ENCODE measurements at regions not wholly inside any gene's neighbourhood (a gene's known extent, or its start where the extent isn't known, plus 50 kb on each side); places are given as distances from the start of the nearest gene placed in this dataset.

DNA sequence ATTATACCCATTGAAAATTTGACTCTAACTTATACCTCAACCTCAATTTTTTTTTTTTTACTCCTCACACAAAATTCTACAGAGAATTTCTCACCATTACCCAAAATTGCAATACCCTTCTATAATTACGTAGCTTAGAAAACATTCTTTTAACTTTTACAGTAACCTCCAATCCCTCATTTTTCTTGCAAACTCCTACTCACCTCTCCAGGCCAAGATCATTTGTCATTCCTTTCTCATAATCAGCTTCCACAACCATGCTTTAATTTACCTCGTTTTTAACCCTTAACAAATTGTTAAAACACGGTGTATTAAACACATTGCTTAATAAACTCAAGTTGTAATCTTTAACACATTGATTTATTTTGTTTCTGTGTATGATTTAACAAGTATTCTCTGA, 289.7 kb upstream of the TRAM1L1 start:
- no peak overlapping the region for H3K4me3 ChIP-seq
- no peaks in the 10 kb centered on the region for H3K4me1 ChIP-seq
- TF ChIP-seq CTCF (IDR thresholded peaks at IDR 0.05), result no peak
- H3K27ac ChIP-seq, result no peak overlapping the region
- no peaks in the 10 kb centered on the region for H3K36me3 ChIP-seq
- intact Hi-C loops (cut with DNase I), result no loop called here
- ATAC-seq (no peak), DNase-seq (no peak)
- H3K9me3 ChIP-seq, result no peaks in the 10 kb centered on the region
- H3K27me3 ChIP-seq, result no peaks in the 10 kb centered on the region

GRCh38 chr4:117376692-117377091, 291.3 kb upstream of the TRAM1L1 start:
- no peaks in the 10 kb centered on the region for H3K9me3 ChIP-seq
- H3K4me1 ChIP-seq, result no peaks in the 10 kb centered on the region
- H3K27me3 ChIP-seq, result no peaks in the 10 kb centered on the region
- ATAC-seq (no peak), DNase-seq (no peak)
- H3K36me3 ChIP-seq, result no peaks in the 10 kb centered on the region
- intact Hi-C loops (cut with DNase I), result no loop called here
- no peak for TF ChIP-seq CTCF (IDR thresholded peaks at IDR 0.05)
- no peak overlapping the region for H3K4me3 ChIP-seq
- H3K27ac ChIP-seq, result no peak overlapping the region

DNA sequence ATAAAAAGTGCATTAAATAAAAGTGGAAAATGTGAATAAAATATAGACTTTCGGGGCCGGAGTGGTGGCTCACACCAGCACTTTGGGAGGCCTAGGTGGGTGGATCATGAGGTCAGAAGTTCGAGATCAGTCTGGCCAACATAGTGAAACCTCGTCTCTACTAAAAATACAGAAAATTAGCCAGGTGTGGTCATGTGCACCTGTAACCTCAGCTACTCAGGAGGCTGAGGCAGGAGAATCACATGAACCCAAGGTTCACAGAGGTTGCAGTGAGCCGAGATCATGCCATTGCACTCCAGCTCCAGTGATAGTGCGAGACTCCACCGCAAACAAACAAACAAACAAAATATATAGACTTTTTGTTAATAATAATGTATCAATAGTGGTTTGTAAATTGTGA, 293.6 kb upstream of the TRAM1L1 start:
- Histone ChIP-seq H3K36me3 (no peaks in the 10 kb centered on the region), H3K27ac (no peak overlapping the region), H3K4me3 (no peak overlapping the region), H3K4me1 (no peaks in the 10 kb centered on the region), H3K9me3 (no peaks in the 10 kb centered on the region), H3K27me3 (no peaks in the 10 kb centered on the region)
- TF ChIP-seq CTCF (IDR thresholded peaks at IDR 0.05), result no peak
- DNase-seq (peak in 1 of 4 donors; percentile 4), ATAC-seq (no peak)
- intact Hi-C loops (cut with DNase I), result no loop called here

DNA sequence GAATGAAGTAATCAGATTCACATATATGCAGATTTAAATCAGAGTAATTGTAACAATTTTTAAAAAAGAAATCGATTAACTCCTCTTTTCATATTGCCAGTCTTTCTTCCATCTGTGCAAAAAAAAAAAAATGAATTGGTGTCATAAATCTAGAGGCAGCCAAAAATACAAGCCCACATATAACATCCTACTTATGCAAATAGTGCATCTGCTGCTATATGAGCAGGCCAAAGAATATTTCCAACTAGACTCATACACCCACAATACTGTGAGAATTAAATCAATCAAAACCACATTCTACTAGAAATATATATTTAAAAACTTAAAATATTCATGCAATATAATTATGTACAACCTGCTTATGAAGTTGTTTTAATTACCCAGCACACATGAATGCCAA, 298.1 kb upstream of the TRAM1L1 start:
- intact Hi-C loops (cut with DNase I), result no loop called here
- no peaks in the 10 kb centered on the region for H3K36me3 ChIP-seq
- TF ChIP-seq CTCF (IDR thresholded peaks at IDR 0.05), result no peak
- no peaks in the 10 kb centered on the region for H3K9me3 ChIP-seq
- no peak overlapping the region for H3K27ac ChIP-seq
- ATAC-seq (no peak), DNase-seq (no peak)
- no peaks in the 10 kb centered on the region for H3K4me1 ChIP-seq
- H3K27me3 ChIP-seq, result no peaks in the 10 kb centered on the region
- no peak overlapping the region for H3K4me3 ChIP-seq

DNA sequence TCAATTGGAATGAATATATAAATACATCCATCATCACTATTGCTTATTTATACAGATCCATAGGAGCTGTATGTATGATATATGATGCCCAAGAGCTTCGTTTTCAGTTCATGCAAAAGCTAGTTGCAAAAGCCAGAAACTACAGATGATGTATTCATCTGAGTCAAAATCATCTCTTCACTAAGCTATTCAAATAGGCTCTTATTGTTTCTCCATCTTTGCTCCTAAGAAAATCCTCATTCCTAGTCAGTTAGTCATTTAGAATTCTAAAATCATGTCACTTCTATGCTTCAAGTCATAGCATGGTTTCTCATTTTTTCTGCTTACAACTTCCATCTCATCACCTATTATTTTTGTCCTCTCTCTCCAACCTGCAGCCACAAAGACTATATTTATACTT, 300.1 kb upstream of the TRAM1L1 start:
- TF ChIP-seq CTCF (IDR thresholded peaks at IDR 0.05), result no peak
- Histone ChIP-seq H3K36me3 (no peaks in the 10 kb centered on the region), H3K9me3 (no peaks in the 10 kb centered on the region), H3K27ac (no peak overlapping the region), H3K4me3 (no peak overlapping the region), H3K4me1 (no peaks in the 10 kb centered on the region), H3K27me3 (no peaks in the 10 kb centered on the region)
- intact Hi-C loops (cut with DNase I), result no loop called here
- DNase-seq (no peak), ATAC-seq (no peak)

Measured in left lung (tissue), 4 donors.